ENCODE measurements at regions not wholly inside any gene's neighbourhood (a gene's known extent, or its start where the extent isn't known, plus 50 kb on each side); places are given as distances from the start of the nearest gene placed in this dataset.

DNA sequence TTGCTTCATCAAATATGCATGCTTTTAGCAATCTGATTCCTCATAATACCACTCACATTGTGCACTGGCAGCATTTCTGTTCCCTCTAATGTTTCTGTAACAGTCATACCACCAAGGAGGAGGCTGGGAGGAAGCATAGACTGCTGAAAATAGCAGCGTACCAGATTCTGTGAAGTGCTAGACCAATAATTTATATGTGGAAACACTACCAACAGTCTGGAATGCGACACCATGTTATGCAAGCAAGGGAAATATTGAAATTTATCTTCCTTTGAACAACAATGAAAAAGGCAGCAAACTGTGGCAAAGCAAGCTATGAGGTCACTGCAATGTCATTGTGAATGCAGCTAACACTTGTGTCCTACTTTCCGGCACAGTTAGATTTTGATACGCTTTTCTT, 1388.0 kb downstream of the EFNB2 start:
- TF ChIP-seq CTCF (IDR thresholded peaks at IDR 0.05) (no peak), POLR2A (IDR thresholded peaks at IDR 0.05) (no peak)
